Ovary (tissue), 7 donors: ENCODE measurements at regions not wholly inside any gene's neighbourhood (a gene's known extent, or its start where the extent isn't known, plus 50 kb on each side); places are given as distances from the start of the nearest gene placed in this dataset.

Experiments used
- DNase-seq, 5 donors: peaks; one replicate each; pipeline ENCODE4 v3.0.0-alpha.2; 2019 to 2020
- H3K27ac ChIP-seq, 2 donors: fragments of 200-600 bp; one replicate each; pipeline versions ENCODE4 v1.5.1 to v1.8.0; 2019 to 2022
- H3K27me3 ChIP-seq: fragments of 200-600 bp; one replicate; pipeline ENCODE4 v1.8.0; 2022
- H3K36me3 ChIP-seq: fragments of 200-600 bp; sonication (generic); one replicate; pipeline ENCODE4 v1.5.1; 2019
- H3K4me1 ChIP-seq: one replicate; pipeline ENCODE4 v1.8.1; 2013; ENCODE audit warnings: mild to moderate bottlenecking, moderate library complexity; ENCODE audit not compliant: insufficient read depth
- H3K4me3 ChIP-seq: fragments of 200-600 bp; sonication (generic); one replicate; pipeline ENCODE4 v1.5.1; 2017
- H3K9me3 ChIP-seq, 2 donors: fragments of 200-600 bp in 1 of 2; sonication (generic) in 1 of 2; one replicate each; pipeline versions ENCODE4 v1.5.1 to v1.8.1; 2013 to 2019; ENCODE audit warnings: mild to moderate bottlenecking in 1 of 2, moderate library complexity in 1 of 2
- CTCF ChIP-seq, 3 donors: fragments of 450-650 bp in 2 of 3; fragments of 200-600 bp in 1 of 3; IDR thresholded peaks; one replicate each; pipeline versions ENCODE4 v1.5.1 to v1.8.0; 2016 to 2022; ENCODE audit warnings: antibody characterized with exemption in 3 of 3, mild to moderate bottlenecking in 1 of 3
- EP300 ChIP-seq: sonication (generic); formaldehyde crosslinking; IDR thresholded peaks from one replicate; pipeline ENCODE4 v1.6.1; 2017; ENCODE audit warnings: antibody characterized with exemption
- POLR2A ChIP-seq: fragments of 450-650 bp; IDR thresholded peaks from one replicate; pipeline ENCODE4 v1.6.1; 2017; ENCODE audit warnings: antibody characterized with exemption, mild to moderate bottlenecking, moderate library complexity
- WGBS, 3 donors: extraction: QIAGEN DNeasy Blood & Tissue Kit in 1 of 3; methylation state at CpG; one replicate each; pipeline versions ENCODE4 v1.1.5 to v1.1.7; 2013 to 2017; 5-methylcytosine and 5-hydroxymethylcytosine counted together
- intact Hi-C, 4 donors: fragments of 100-400 bp; cut with DNase I; formaldehyde crosslinking; loops; one replicate each; pipeline versions ENCODE4 v1.11.0 to v1.15.1; 2022 to 2023
- donor health status: DM: no; HTN: no; CAD: no; lungs with moderate emphysema.
- donor health status: DM: no; HTN: no; CAD: no.
- donor health status: Bipolar disorder and iron deficiency.
- donor health status: DM: no; HTN: no; CAD: no.
- donor health status: DM: yes; HTN: yes; CAD: no.

GRCh38 chr12:3353621-3354020, 137.4 kb upstream of the PRMT8 start:
- no peak for TF ChIP-seq EP300
- TF ChIP-seq POLR2A = no peak
- no peak for TF ChIP-seq CTCF (IDR thresholded peaks at IDR 0.05)

GRCh38 chr12:3354586-3354985, 136.4 kb upstream of the PRMT8 start:
- intact Hi-C loops = no loop called here
- WGBS, 3 donors = 83 to 89% (median 89%) methylated on average over 3 of the region's 3 CpGs

More at GRCh38 chr12:3353621-3354020, 137.4 kb upstream of the PRMT8 start:
- intact Hi-C loops = no loop called here
- 83 to 90% (median 88%) methylated on average over 9 of the region's 9 CpGs for WGBS, 3 donors
- no peak for DNase-seq
- H3K27ac ChIP-seq = no peak overlapping the region
- no peaks in the 10 kb centered on the region for H3K36me3 ChIP-seq
- no peaks in the 10 kb centered on the region for H3K27me3 ChIP-seq
- no peaks in the 10 kb centered on the region for H3K4me1 ChIP-seq
- no peak overlapping the region for H3K4me3 ChIP-seq
- H3K9me3 ChIP-seq = no peaks in the 10 kb centered on the region

GRCh38 chr12:3355378-3355900, 135.6 kb upstream of the PRMT8 start:
- H3K27me3 ChIP-seq = no peaks in the 10 kb centered on the region
- H3K36me3 ChIP-seq = no peaks in the 10 kb centered on the region
- no peak for TF ChIP-seq POLR2A
- TF ChIP-seq EP300 = no peak
- no peak for TF ChIP-seq CTCF (IDR thresholded peaks at IDR 0.05)
- WGBS, 3 donors = 66 to 77% (median 72%) methylated on average over 9 of the region's 9 CpGs
- intact Hi-C loops = no loop called here
- H3K9me3 ChIP-seq = no peaks in the 10 kb centered on the region
- no peak overlapping the region for H3K4me3 ChIP-seq
- no peak overlapping the region for H3K27ac ChIP-seq
- H3K4me1 ChIP-seq = no peaks in the 10 kb centered on the region
- DNase-seq = no peak

More at GRCh38 chr12:3354586-3354985, 136.4 kb upstream of the PRMT8 start:
- TF ChIP-seq EP300 (no peak), POLR2A (no peak), CTCF (IDR thresholded peaks at IDR 0.05) (no peak)
- Histone ChIP-seq H3K27ac (no peak overlapping the region), H3K4me3 (no peak overlapping the region), H3K4me1 (no peaks in the 10 kb centered on the region), H3K27me3 (no peaks in the 10 kb centered on the region), H3K9me3 (no peaks in the 10 kb centered on the region), H3K36me3 (no peaks in the 10 kb centered on the region)
- no peak for DNase-seq

- H3K4me3 ChIP-seq = no peak overlapping the region
- H3K9me3 ChIP-seq = no peaks in the 10 kb centered on the region
- no peak overlapping the region for H3K27ac ChIP-seq
- DNase-seq = no peak
- TF ChIP-seq CTCF (IDR thresholded peaks at IDR 0.05) = no peak
- no peak for TF ChIP-seq EP300
- no peak for TF ChIP-seq POLR2A
- H3K4me1 ChIP-seq = no peaks in the 10 kb centered on the region
- no peaks in the 10 kb centered on the region for H3K27me3 ChIP-seq
- no peaks in the 10 kb centered on the region for H3K36me3 ChIP-seq
- WGBS, 3 donors = 86 to 90% (median 87%) methylated on average over 8 of the region's 8 CpGs
- intact Hi-C loops = no loop called here
These were observed 133.0 kb upstream of the PRMT8 start for GRCh38 chr12:3357950-3358525.
